Right cardiac atrium (tissue), 5 donors: ENCODE measurements at regions not wholly inside any gene's neighbourhood (a gene's known extent, or its start where the extent isn't known, plus 50 kb on each side); places are given as distances from the start of the nearest gene placed in this dataset.
A peak's percentile ranks its signal among the peaks of the same experiment; 100 is the strongest.

Source experiments
- ATAC-seq, 2 donors: fragments of 200-7000 bp; cut with Tn5 transposase; one replicate each; pipeline versions ENCODE4 v1.8.0 to v1.9.1; 2020; ENCODE audit warnings: moderate library complexity in 2 of 2, mild to moderate bottlenecking in 1 of 2
- DNase-seq, 3 donors: peaks; one replicate each; pipeline ENCODE4 v3.0.0-alpha.2; 2020
- H3K27ac ChIP-seq: one replicate; pipeline ENCODE4 v1.5.1; 2013; ENCODE audit warnings: mild to moderate bottlenecking, low read length, control low read depth, moderate library complexity
- H3K27me3 ChIP-seq: one replicate; pipeline ENCODE4 v1.6.1; 2013; ENCODE audit not compliant: control insufficient read depth, insufficient read depth
- H3K4me1 ChIP-seq: one replicate; pipeline ENCODE4 v1.6.1; 2013; ENCODE audit warnings: low read length; ENCODE audit not compliant: control insufficient read depth, insufficient read depth
- H3K4me3 ChIP-seq: one replicate; pipeline ENCODE4 v1.5.1; 2013; ENCODE audit warnings: low read length, control low read depth
- H3K9me3 ChIP-seq: one replicate; pipeline ENCODE4 v1.6.1; 2013; ENCODE audit warnings: low read length; ENCODE audit not compliant: control insufficient read depth
- WGBS: extraction: QIAGEN DNeasy Blood & Tissue Kit; methylation state at CpG from one replicate; pipeline ENCODE4 v1.1.7; 2013; 5-methylcytosine and 5-hydroxymethylcytosine counted together
- intact Hi-C, 4 donors: fragments of 100-400 bp; cut with DNase I; formaldehyde crosslinking; loops; one replicate each; pipeline versions ENCODE4 v1.11.0 to v1.14.0; 2022 to 2023
- donor health status: healthy with polysubstance abuse.
- donor health status: DM: no; HTN: yes; CAD: no.
- donor health status: DM: no; HTN: no; CAD: no.
- donor health status: DM: no; HTN: yes; CAD: no; lungs with severe emphysema.
- donor health status: DM: yes; HTN: yes; CAD: no.

GRCh38 chr1:200354243-200354642 lies 55.6 kb downstream of the ZNF281 start:
- 78% methylated on average over 2 of the region's 2 CpGs for WGBS
- intact Hi-C loops, result no loop called here
- no peaks in the 10 kb centered on the region for H3K27me3 ChIP-seq
- peaks cover 1% of the 10 kb centered on the region for H3K4me1 ChIP-seq
- H3K27ac ChIP-seq, result no peak overlapping the region
- no peak for DNase-seq
- no peaks in the 10 kb centered on the region for H3K9me3 ChIP-seq
- no peak for ATAC-seq
- H3K4me3 ChIP-seq, result no peak overlapping the region

GRCh38 chr1:200353232-200353631 lies 56.6 kb downstream of the ZNF281 start:
- DNase-seq, result no peak
- no peaks in the 10 kb centered on the region for H3K9me3 ChIP-seq
- peaks cover 1% of the 10 kb centered on the region for H3K4me1 ChIP-seq
- intact Hi-C loops, result no loop called here
- no peak overlapping the region for H3K4me3 ChIP-seq
- WGBS, result 59% methylated on average over 1 of the region's 1 CpG
- H3K27me3 ChIP-seq, result no peaks in the 10 kb centered on the region
- H3K27ac ChIP-seq, result no peak overlapping the region
- ATAC-seq, result no peak

GRCh38 chr1:200351826-200352549 lies 57.8 kb downstream of the ZNF281 start:
- no peaks in the 10 kb centered on the region for H3K27me3 ChIP-seq
- WGBS, result 47% methylated on average over 4 of the region's 4 CpGs
- DNase-seq, result no peak
- ATAC-seq, result peak; percentile 43 to 53
- intact Hi-C loops, result no loop called here
- H3K4me1 ChIP-seq, result peaks cover 1% of the 10 kb centered on the region
- peak overlapping the region; percentile 26 for H3K4me3 ChIP-seq
- H3K27ac ChIP-seq, result no peak overlapping the region
- no peaks in the 10 kb centered on the region for H3K9me3 ChIP-seq

- H3K4me3 ChIP-seq, result no peak overlapping the region
- DNase-seq (no peak), ATAC-seq (no peak)
- H3K27me3 ChIP-seq, result no peaks in the 10 kb centered on the region
- WGBS, result 81% methylated on average over 4 of the region's 4 CpGs
- intact Hi-C loops, result no loop called here
- H3K4me1 ChIP-seq, result peaks cover 1% of the 10 kb centered on the region
- no peaks in the 10 kb centered on the region for H3K9me3 ChIP-seq
- no peak overlapping the region for H3K27ac ChIP-seq
Measured at GRCh38 chr1:200351425-200351824, 58.4 kb downstream of the ZNF281 start.

- ATAC-seq, result no peak
- no peaks in the 10 kb centered on the region for H3K4me1 ChIP-seq
- no peak overlapping the region for H3K27ac ChIP-seq
- H3K9me3 ChIP-seq, result no peaks in the 10 kb centered on the region
- H3K4me3 ChIP-seq, result no peak overlapping the region
- WGBS, result 88% methylated on average over 9 of the region's 9 CpGs
- no peaks in the 10 kb centered on the region for H3K27me3 ChIP-seq
- intact Hi-C loops, result no loop called here
- no peak for DNase-seq
Measured at GRCh38 chr1:200346700-200347099, 63.1 kb downstream of the ZNF281 start.

- Histone ChIP-seq H3K9me3 (no peaks in the 10 kb centered on the region), H3K4me3 (no peak overlapping the region), H3K27me3 (no peaks in the 10 kb centered on the region), H3K4me1 (no peaks in the 10 kb centered on the region), H3K27ac (no peak overlapping the region)
- no peak for ATAC-seq
- no peak for DNase-seq
- WGBS, result 93% methylated on average over 3 of the region's 4 CpGs
- intact Hi-C loops, result no loop called here
Measured at GRCh38 chr1:200345520-200345919, 64.3 kb downstream of the ZNF281 start.

- 97% methylated on average over 2 of the region's 2 CpGs for WGBS
- Histone ChIP-seq H3K27me3 (no peaks in the 10 kb centered on the region), H3K9me3 (no peaks in the 10 kb centered on the region), H3K4me3 (no peak overlapping the region), H3K4me1 (no peaks in the 10 kb centered on the region), H3K27ac (no peak overlapping the region)
- ATAC-seq, result no peak
- DNase-seq, result no peak
- intact Hi-C loops, result no loop called here
Measured at GRCh38 chr1:200343874-200344273, 66.0 kb downstream of the ZNF281 start.

- Histone ChIP-seq H3K27me3 (no peaks in the 10 kb centered on the region), H3K4me1 (no peaks in the 10 kb centered on the region), H3K4me3 (no peak overlapping the region), H3K27ac (no peak overlapping the region), H3K9me3 (no peaks in the 10 kb centered on the region)
- DNase-seq, result no peak
- intact Hi-C loops, result no loop called here
- no peak for ATAC-seq
- 76% methylated on average over 5 of the region's 5 CpGs for WGBS
Measured at GRCh38 chr1:200342511-200343311, 67.1 kb downstream of the ZNF281 start.

- DNase-seq, result no peak
- intact Hi-C loops, result no loop called here
- Histone ChIP-seq H3K27ac (no peak overlapping the region), H3K27me3 (no peaks in the 10 kb centered on the region), H3K9me3 (no peaks in the 10 kb centered on the region), H3K4me3 (no peak overlapping the region), H3K4me1 (no peaks in the 10 kb centered on the region)
- no peak for ATAC-seq
- WGBS, result 69% methylated on average over 2 of the region's 2 CpGs
Measured at GRCh38 chr1:200338451-200338850, 71.4 kb downstream of the ZNF281 start.

- 85% methylated on average over 3 of the region's 3 CpGs for WGBS
- Histone ChIP-seq H3K27ac (no peak overlapping the region), H3K4me3 (no peak overlapping the region), H3K27me3 (no peaks in the 10 kb centered on the region), H3K4me1 (no peaks in the 10 kb centered on the region), H3K9me3 (no peaks in the 10 kb centered on the region)
- DNase-seq (no peak), ATAC-seq (no peak)
- intact Hi-C loops, result no loop called here
Measured at GRCh38 chr1:200337831-200338230, 72.0 kb downstream of the ZNF281 start.

GRCh38 chr1:200337410-200337809 lies 72.4 kb downstream of the ZNF281 start:
- no peaks in the 10 kb centered on the region for H3K9me3 ChIP-seq
- ATAC-seq (no peak), DNase-seq (no peak)
- H3K27ac ChIP-seq, result no peak overlapping the region
- WGBS, result 63% methylated on average over 2 of the region's 2 CpGs
- no peak overlapping the region for H3K4me3 ChIP-seq
- no peaks in the 10 kb centered on the region for H3K27me3 ChIP-seq
- intact Hi-C loops, result no loop called here
- H3K4me1 ChIP-seq, result no peaks in the 10 kb centered on the region
